Fibroblast of pulmonary artery (primary cell): ENCODE measurements at regions not wholly inside any gene's neighbourhood (a gene's known extent, or its start where the extent isn't known, plus 50 kb on each side); places are given as distances from the start of the nearest gene placed in this dataset.

Experiments used
- DNase-seq: peaks from one replicate; pipeline ENCODE4 v3.0.0-alpha.2; 2010; ENCODE audit warnings: low read depth
- H3K4me3 ChIP-seq: replicated peaks from 2 replicates; pipeline ENCODE4 v1.5.1; 2011; ENCODE audit warnings: low read depth, mild to moderate bottlenecking, control low read depth, low read length, moderate library complexity
- CTCF ChIP-seq: IDR thresholded peaks from 2 replicates; pipeline ENCODE4 v1.5.1; 2011; ENCODE audit warnings: mild to moderate bottlenecking, control low read depth, low read length, inconsistent platforms; ENCODE audit errors: missing control alignments

DNA sequence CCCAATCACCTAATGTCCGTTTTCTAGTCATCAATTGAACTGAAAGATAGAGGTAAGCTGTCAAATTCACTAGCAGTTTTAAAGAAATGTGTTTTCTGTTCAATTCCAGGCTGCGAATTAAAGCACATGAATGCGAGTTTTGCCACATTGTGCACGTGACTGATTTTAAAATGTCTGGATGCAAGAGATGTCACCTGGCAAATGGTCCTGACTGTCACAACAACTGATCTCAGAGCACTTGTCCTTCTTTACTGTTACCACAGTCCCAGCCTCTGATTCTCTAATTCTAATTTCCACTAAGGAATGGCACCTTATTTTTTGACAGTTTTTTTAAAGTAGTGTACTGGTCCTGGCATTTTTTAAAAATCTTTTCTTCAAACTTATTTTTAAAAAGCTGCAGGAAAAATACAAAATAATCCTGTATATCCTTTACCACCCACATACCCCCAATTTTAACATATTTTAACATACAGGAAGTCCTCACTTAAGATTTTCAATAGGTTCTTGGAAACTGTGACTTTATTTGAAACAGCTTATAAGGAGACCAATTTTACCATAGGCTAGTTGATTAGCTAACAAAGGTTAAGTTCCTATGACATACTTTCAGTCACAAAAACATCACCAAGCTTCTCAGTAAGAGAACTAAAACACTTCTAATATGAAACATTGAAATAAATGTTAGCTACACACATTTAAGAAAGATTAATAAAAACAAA is 1364.3 kb downstream of the EFNA5 start:
- no peak overlapping the region for H3K4me3 ChIP-seq
- no peak for DNase-seq
- TF ChIP-seq CTCF = no peak

- DNase-seq = no peak
- no peak for TF ChIP-seq CTCF
- H3K4me3 ChIP-seq = no peak overlapping the region
These were observed 1366.8 kb downstream of the EFNA5 start for GRCh38 chr5:106303911-106304310.

GRCh38 chr5:106292654-106293053 is 1378.1 kb downstream of the EFNA5 start:
- no peak for DNase-seq
- TF ChIP-seq CTCF = no peak
- H3K4me3 ChIP-seq = no peak overlapping the region

DNA sequence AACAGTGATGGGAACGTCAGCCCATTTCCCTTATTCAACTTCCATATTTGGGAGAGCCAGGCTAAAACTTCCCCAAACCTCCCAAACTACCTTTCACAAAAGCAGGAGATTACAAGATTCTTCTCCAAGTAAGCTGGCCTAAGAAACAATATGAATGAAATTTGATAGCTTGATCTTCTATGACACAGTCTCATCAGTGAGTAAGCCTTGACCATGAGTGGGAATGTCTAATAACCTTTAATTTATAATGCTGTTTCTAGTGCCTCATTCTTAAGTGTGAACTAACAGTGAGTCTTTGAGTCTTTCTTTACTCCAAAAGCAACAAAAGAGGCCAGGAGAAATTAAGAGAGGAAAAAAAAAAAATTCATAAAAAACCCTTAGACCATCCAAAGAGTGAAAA is 1379.9 kb downstream of the EFNA5 start:
- H3K4me3 ChIP-seq = no peak overlapping the region
- TF ChIP-seq CTCF = no peak
- no peak for DNase-seq

GRCh38 chr5:106288979-106289378 is 1381.8 kb downstream of the EFNA5 start:
- TF ChIP-seq CTCF = no peak
- DNase-seq = peak; percentile 13
- H3K4me3 ChIP-seq = no peak overlapping the region

DNA sequence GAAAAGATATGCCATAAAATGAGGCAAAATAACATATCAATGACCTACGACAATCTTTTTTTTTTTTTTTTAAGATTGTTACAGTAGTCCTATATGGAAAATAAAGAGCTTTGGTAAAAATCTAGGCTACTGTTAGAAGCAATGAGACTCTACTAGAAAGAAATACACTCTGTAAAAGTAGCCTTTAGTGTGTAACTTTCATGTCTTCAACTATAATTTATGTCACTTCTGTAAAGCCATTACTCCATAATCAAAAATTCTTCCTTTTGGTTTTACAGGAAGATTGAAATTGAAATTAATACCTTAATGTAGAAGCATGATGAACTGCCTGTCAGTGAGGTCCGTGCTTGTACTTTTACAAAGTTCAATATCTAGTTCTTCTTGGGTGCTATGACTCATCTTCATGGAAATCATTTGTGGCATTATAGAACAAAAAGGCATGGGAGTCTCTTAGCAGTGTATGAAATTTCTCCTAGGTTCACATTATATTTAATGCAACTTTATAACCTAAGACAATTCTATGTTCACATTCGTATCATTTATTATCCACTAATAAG is 1393.1 kb downstream of the EFNA5 start:
- no peak overlapping the region for H3K4me3 ChIP-seq
- DNase-seq = no peak
- TF ChIP-seq CTCF = no peak
